ENCODE measurements at regions not wholly inside any gene's neighbourhood (a gene's known extent, or its start where the extent isn't known, plus 50 kb on each side); places are given as distances from the start of the nearest gene placed in this dataset.
A peak's percentile ranks its signal among the peaks of the same experiment; 100 is the strongest.

DNA sequence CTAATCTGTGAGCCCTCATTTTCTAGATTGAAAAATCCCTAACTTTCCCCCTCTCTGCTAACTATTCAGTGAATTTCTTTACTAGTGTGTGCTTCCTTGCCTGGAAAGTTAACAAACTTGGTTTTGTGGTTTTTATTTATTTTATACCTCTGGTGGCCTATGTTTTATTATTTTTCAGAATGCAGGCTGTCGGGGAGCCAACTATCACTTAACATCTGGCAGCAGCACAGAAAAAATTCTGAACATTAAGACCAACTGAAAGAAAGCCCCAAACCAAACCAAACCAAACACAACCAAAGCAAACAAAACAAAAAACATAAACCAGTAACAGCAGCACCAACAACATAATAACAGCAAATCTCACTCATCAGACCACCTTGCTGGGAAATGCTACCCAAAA, 109.0 kb upstream of the KL start:
- no peaks in the 10 kb centered on the region for H3K27me3 ChIP-seq (ENCODE audit: control insufficient read depth, insufficient read depth, low read length)
- TF ChIP-seq, protein P1, sequence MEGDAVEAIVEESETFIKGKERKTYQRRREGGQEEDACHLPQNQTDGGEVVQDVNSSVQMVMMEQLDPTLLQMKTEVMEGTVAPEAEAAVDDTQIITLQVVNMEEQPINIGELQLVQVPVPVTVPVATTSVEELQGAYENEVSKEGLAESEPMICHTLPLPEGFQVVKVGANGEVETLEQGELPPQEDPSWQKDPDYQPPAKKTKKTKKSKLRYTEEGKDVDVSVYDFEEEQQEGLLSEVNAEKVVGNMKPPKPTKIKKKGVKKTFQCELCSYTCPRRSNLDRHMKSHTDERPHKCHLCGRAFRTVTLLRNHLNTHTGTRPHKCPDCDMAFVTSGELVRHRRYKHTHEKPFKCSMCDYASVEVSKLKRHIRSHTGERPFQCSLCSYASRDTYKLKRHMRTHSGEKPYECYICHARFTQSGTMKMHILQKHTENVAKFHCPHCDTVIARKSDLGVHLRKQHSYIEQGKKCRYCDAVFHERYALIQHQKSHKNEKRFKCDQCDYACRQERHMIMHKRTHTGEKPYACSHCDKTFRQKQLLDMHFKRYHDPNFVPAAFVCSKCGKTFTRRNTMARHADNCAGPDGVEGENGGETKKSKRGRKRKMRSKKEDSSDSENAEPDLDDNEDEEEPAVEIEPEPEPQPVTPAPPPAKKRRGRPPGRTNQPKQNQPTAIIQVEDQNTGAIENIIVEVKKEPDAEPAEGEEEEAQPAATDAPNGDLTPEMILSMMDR (IDR thresholded peaks at IDR 0.05; ENCODE audit: borderline replicate concordance, extremely low read depth, insufficient read depth), result no peak
- no peak for DNase-seq
- intact Hi-C loops (cut with DNase I), result no loop called here
- H3K9me3 ChIP-seq (ENCODE audit: control insufficient read depth in 2 of 3, insufficient read depth in 1 of 3, low read length in 3 of 3), result no peaks in the 10 kb centered on the region
- H3K36me3 ChIP-seq (ENCODE audit: control insufficient read depth in 2 of 3, insufficient read depth in 3 of 3, low read length in 3 of 3), result no peaks in the 10 kb centered on the region
- peaks cover 0 to 4% (median 0%) of the 10 kb centered on the region in 3 donors for H3K4me1 ChIP-seq (ENCODE audit: control insufficient read depth in 2 of 3, insufficient read depth in 2 of 3, low read depth in 1 of 3, low read length in 3 of 3)
- H3K9ac ChIP-seq (ENCODE audit: low read length in 3 of 3), result no peak overlapping the region
- H3K4me3 ChIP-seq (ENCODE audit: low read length in 3 of 3), result no peak overlapping the region
- no peak for FAIRE-seq
- H3K27ac ChIP-seq (ENCODE audit: low read depth in 2 of 2, low read length in 2 of 2), result no peak overlapping the region

DNA sequence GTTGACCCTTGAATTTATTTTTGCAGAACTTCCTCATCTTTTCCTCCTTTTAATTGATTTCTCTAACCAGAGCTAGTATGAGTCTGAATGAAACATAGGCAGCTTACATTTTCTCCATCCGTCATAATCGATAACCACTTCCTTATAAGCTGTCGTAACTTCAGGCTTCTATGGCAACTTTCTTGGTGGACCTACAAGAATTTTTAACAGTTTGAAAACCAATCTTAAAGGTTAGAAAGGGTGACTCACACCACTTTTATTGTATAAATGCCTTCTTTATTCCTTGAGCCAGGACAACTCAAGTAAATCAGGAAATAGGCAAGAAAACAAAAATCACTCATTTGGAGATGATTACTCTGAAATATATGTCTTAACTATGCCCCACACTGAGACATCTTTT, 105.7 kb upstream of the KL start:
- Histone ChIP-seq H3K4me3 (ENCODE audit: low read length in 3 of 3) (no peak overlapping the region), H3K27me3 (ENCODE audit: control insufficient read depth, insufficient read depth, low read length) (no peaks in the 10 kb centered on the region), H3K9ac (ENCODE audit: low read length in 3 of 3) (no peak overlapping the region), H3K9me3 (ENCODE audit: control insufficient read depth in 2 of 3, insufficient read depth in 1 of 3, low read length in 3 of 3) (peaks cover 0 to 3% (median 0%) of the 10 kb centered on the region in 3 donors), H3K36me3 (ENCODE audit: control insufficient read depth in 2 of 3, insufficient read depth in 3 of 3, low read length in 3 of 3) (no peaks in the 10 kb centered on the region), H3K4me1 (ENCODE audit: control insufficient read depth in 2 of 3, insufficient read depth in 2 of 3, low read depth in 1 of 3, low read length in 3 of 3) (peaks cover 2 to 5% (median 5%) of the 10 kb centered on the region in 3 donors), H3K27ac (ENCODE audit: low read depth in 2 of 2, low read length in 2 of 2) (no peak overlapping the region)
- FAIRE-seq (no peak), DNase-seq (no peak)
- TF ChIP-seq, protein P1 (IDR thresholded peaks at IDR 0.05; ENCODE audit: borderline replicate concordance, extremely low read depth, insufficient read depth), result no peak
- intact Hi-C loops (cut with DNase I), result no loop called here

DNA sequence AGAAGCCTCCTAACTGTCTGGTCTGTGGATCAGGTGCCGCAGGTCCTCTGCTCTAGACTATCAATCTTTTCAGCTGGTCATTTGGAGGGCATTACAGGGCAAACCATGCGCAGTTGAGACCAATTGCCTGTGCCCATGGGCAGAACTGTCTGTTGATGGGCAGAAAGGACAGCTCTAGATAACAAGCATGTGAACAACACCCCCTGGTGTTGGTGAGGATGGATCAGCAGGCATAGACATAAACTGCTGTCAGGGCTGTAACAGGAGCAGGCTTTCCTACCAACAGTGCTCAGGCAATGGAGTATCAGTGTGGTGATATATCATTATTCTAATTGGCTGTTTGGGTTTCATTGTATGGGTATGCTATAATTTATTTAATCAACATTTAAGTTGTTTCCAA, 104.7 kb upstream of the KL start:
- Histone ChIP-seq H3K27me3 (ENCODE audit: control insufficient read depth, insufficient read depth, low read length) (no peaks in the 10 kb centered on the region), H3K27ac (ENCODE audit: low read depth in 2 of 2, low read length in 2 of 2) (no peak overlapping the region), H3K4me3 (ENCODE audit: low read length in 3 of 3) (no peak overlapping the region), H3K4me1 (ENCODE audit: control insufficient read depth in 2 of 3, insufficient read depth in 2 of 3, low read depth in 1 of 3, low read length in 3 of 3) (peaks cover 0 to 5% (median 5%) of the 10 kb centered on the region in 3 donors), H3K9ac (ENCODE audit: low read length in 3 of 3) (no peak overlapping the region), H3K36me3 (ENCODE audit: control insufficient read depth in 2 of 3, insufficient read depth in 3 of 3, low read length in 3 of 3) (no peaks in the 10 kb centered on the region), H3K9me3 (ENCODE audit: control insufficient read depth in 2 of 3, insufficient read depth in 1 of 3, low read length in 3 of 3) (peaks cover 0 to 7% (median 0%) of the 10 kb centered on the region in 3 donors)
- intact Hi-C loops (cut with DNase I), result no loop called here
- TF ChIP-seq, protein P1 (IDR thresholded peaks at IDR 0.05; ENCODE audit: borderline replicate concordance, extremely low read depth, insufficient read depth), result peak; percentile 43
- FAIRE-seq (no peak), DNase-seq (peak in 4 of 5 donors; percentile 39 to 71 (median 57))

DNA sequence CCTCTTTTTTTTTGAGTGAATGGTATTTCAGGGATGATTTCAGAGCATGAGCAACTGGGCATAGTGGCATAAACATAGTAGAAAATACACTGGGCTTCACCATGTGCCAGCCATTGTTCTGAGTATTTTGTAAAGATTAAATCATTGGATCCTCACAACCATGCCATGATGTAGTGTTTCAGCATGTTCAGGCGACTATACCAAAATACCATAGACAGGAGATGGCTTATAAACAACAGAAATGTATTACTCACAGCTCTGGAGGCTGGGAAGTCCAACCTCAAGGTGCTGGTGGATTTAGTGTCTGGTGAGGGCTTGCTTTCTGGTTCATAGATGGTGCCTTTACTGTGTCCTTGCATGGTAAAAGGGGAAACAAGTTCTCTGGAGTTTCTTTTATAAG, 101.5 kb upstream of the KL start:
- TF ChIP-seq, protein P1 (IDR thresholded peaks at IDR 0.05; ENCODE audit: borderline replicate concordance, extremely low read depth, insufficient read depth), result no peak
- intact Hi-C loops (cut with DNase I), result no loop called here
- H3K4me1 ChIP-seq (ENCODE audit: control insufficient read depth in 2 of 3, insufficient read depth in 2 of 3, low read depth in 1 of 3, low read length in 3 of 3), result peaks cover 0 to 5% (median 5%) of the 10 kb centered on the region in 3 donors
- H3K4me3 ChIP-seq (ENCODE audit: low read length in 3 of 3), result no peak overlapping the region
- H3K27me3 ChIP-seq (ENCODE audit: control insufficient read depth, insufficient read depth, low read length), result no peaks in the 10 kb centered on the region
- no peak overlapping the region for H3K9ac ChIP-seq (ENCODE audit: low read length in 3 of 3)
- H3K27ac ChIP-seq (ENCODE audit: low read depth in 2 of 2, low read length in 2 of 2), result no peak overlapping the region
- no peaks in the 10 kb centered on the region for H3K36me3 ChIP-seq (ENCODE audit: control insufficient read depth in 2 of 3, insufficient read depth in 3 of 3, low read length in 3 of 3)
- DNase-seq (no peak), FAIRE-seq (no peak)
- H3K9me3 ChIP-seq (ENCODE audit: control insufficient read depth in 2 of 3, insufficient read depth in 1 of 3, low read length in 3 of 3), result peaks cover 0 to 9% (median 0%) of the 10 kb centered on the region in 3 donors

Measured in kidney (tissue), 13 donors.